ENCODE measurements at regions not wholly inside any gene's neighbourhood (a gene's known extent, or its start where the extent isn't known, plus 50 kb on each side); places are given as distances from the start of the nearest gene placed in this dataset.

- WGBS (ENCODE audit: low lambda C conversion rate, missing lambda C conversion rate), result 85% methylated on average over 5 of the region's 5 CpGs
- Histone ChIP-seq H2AFZ (no peak overlapping the region), H4K20me1 (ENCODE audit: insufficient read depth, poor library complexity, severe bottlenecking) (no peaks in the 10 kb centered on the region), H3K4me2 (no peak overlapping the region), H3K4me1 (ENCODE audit: insufficient read depth) (no peaks in the 10 kb centered on the region), H3K4me3 (no peak overlapping the region), H3K9me2 (replicated peaks; ENCODE audit: insufficient read depth) (no peaks in the 10 kb centered on the region), H3K79me2 (no peaks in the 10 kb centered on the region), H3K27ac (no peak overlapping the region), H3K36me3 (replicated peaks; ENCODE audit: insufficient read depth, low read depth) (no peaks in the 10 kb centered on the region), H3K27me3 (no peaks in the 10 kb centered on the region), H3K9me3 (ENCODE audit: low read depth) (no peaks in the 10 kb centered on the region)
- no peak for DNase-seq (ENCODE audit: low spot score)
- TF ChIP-seq CTCF (IDR thresholded peaks at IDR 0.05; ENCODE audit: poor library complexity) (no peak), EZH2 (IDR thresholded peaks at IDR 0.05; ENCODE audit: borderline replicate concordance) (no peak), EZH2phosphoT487 (IDR thresholded peaks at IDR 0.05; ENCODE audit: low read depth, severe bottlenecking, unreplicated experiment) (no peak)
Observed at GRCh38 chr1:24996456-24996855, 66.4 kb upstream of the RUNX3 start.

- Histone ChIP-seq H3K79me2 (no peaks in the 10 kb centered on the region), H3K36me3 (replicated peaks; ENCODE audit: insufficient read depth, low read depth) (no peaks in the 10 kb centered on the region), H3K27ac (no peak overlapping the region), H3K27me3 (no peaks in the 10 kb centered on the region), H3K9me3 (ENCODE audit: low read depth) (no peaks in the 10 kb centered on the region), H3K9me2 (replicated peaks; ENCODE audit: insufficient read depth) (no peaks in the 10 kb centered on the region), H4K20me1 (ENCODE audit: insufficient read depth, poor library complexity, severe bottlenecking) (no peaks in the 10 kb centered on the region), H2AFZ (no peak overlapping the region), H3K4me3 (no peak overlapping the region), H3K4me2 (no peak overlapping the region), H3K4me1 (ENCODE audit: insufficient read depth) (no peaks in the 10 kb centered on the region)
- DNase-seq (ENCODE audit: low spot score), result no peak
- WGBS (ENCODE audit: low lambda C conversion rate, missing lambda C conversion rate), result 88% methylated on average over 3 of the region's 3 CpGs
- TF ChIP-seq CTCF (IDR thresholded peaks at IDR 0.05; ENCODE audit: poor library complexity) (no peak), EZH2 (IDR thresholded peaks at IDR 0.05; ENCODE audit: borderline replicate concordance) (no peak), EZH2phosphoT487 (IDR thresholded peaks at IDR 0.05; ENCODE audit: low read depth, severe bottlenecking, unreplicated experiment) (no peak)
Observed at GRCh38 chr1:24995661-24996060, 65.6 kb upstream of the RUNX3 start.

- Histone ChIP-seq H3K27ac (no peak overlapping the region), H3K4me3 (no peak overlapping the region), H2AFZ (no peak overlapping the region), H3K27me3 (no peaks in the 10 kb centered on the region), H3K4me1 (ENCODE audit: insufficient read depth) (no peaks in the 10 kb centered on the region), H3K4me2 (no peak overlapping the region), H3K9me3 (ENCODE audit: low read depth) (no peaks in the 10 kb centered on the region), H3K9me2 (replicated peaks; ENCODE audit: insufficient read depth) (no peaks in the 10 kb centered on the region), H3K79me2 (no peaks in the 10 kb centered on the region), H3K36me3 (replicated peaks; ENCODE audit: insufficient read depth, low read depth) (no peaks in the 10 kb centered on the region), H4K20me1 (ENCODE audit: insufficient read depth, poor library complexity, severe bottlenecking) (no peaks in the 10 kb centered on the region)
- no peak for TF ChIP-seq EZH2phosphoT487 (IDR thresholded peaks at IDR 0.05; ENCODE audit: low read depth, severe bottlenecking, unreplicated experiment)
- no peak for TF ChIP-seq CTCF (IDR thresholded peaks at IDR 0.05; ENCODE audit: poor library complexity)
- no peak for TF ChIP-seq EZH2 (IDR thresholded peaks at IDR 0.05; ENCODE audit: borderline replicate concordance)
- 95% methylated on average over 6 of the region's 6 CpGs for WGBS (ENCODE audit: low lambda C conversion rate, missing lambda C conversion rate)
- no peak for DNase-seq (ENCODE audit: low spot score)
Observed at GRCh38 chr1:24995140-24995539, 65.1 kb upstream of the RUNX3 start.
